ENCODE measurements at regions not wholly inside any gene's neighbourhood (a gene's known extent, or its start where the extent isn't known, plus 50 kb on each side); places are given as distances from the start of the nearest gene placed in this dataset.
"Not testable (repeated sequence)": the region's sequence is repeated elsewhere in the genome, so short reads cannot be mapped to it uniquely, and the experiment has no call there.

GRCh38 chr19:29012457-29012856 lies 200.5 kb downstream of the UQCRFS1 start:
- DNase-seq (ENCODE audit: low spot score): no peak

- DNase-seq (ENCODE audit: low spot score): no peak
Measured at GRCh38 chr19:29010276-29010675, 202.7 kb downstream of the UQCRFS1 start.

- no peak for DNase-seq (ENCODE audit: low spot score)
Measured at GRCh38 chr19:29006057-29006735, 206.8 kb downstream of the UQCRFS1 start.

DNA sequence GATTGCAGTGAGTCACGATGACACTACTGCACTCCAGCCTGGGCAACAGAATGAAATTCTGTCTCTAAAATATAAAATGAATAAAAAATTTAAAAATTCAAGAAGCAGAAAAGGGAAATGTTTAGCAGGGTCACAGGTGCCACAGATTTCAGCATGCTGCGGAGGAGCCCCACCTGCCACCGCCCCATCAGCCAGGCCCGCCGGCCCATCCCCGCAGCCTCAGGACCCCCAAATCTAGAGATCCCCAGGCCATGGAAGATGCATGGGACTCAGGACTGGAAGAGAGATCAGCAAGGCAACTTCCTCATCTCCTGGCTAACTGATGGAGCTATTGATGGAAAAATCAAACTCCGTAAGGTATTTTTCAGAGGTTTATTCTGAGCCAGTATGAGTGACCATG lies 208.2 kb downstream of the UQCRFS1 start:
- no peak for DNase-seq (ENCODE audit: low spot score)

- no peak for DNase-seq (ENCODE audit: low spot score)
Measured at GRCh38 chr19:29003641-29004409, 209.1 kb downstream of the UQCRFS1 start.

GRCh38 chr19:29002336-29002735 lies 210.6 kb downstream of the UQCRFS1 start:
- no peak for DNase-seq (ENCODE audit: low spot score)

DNA sequence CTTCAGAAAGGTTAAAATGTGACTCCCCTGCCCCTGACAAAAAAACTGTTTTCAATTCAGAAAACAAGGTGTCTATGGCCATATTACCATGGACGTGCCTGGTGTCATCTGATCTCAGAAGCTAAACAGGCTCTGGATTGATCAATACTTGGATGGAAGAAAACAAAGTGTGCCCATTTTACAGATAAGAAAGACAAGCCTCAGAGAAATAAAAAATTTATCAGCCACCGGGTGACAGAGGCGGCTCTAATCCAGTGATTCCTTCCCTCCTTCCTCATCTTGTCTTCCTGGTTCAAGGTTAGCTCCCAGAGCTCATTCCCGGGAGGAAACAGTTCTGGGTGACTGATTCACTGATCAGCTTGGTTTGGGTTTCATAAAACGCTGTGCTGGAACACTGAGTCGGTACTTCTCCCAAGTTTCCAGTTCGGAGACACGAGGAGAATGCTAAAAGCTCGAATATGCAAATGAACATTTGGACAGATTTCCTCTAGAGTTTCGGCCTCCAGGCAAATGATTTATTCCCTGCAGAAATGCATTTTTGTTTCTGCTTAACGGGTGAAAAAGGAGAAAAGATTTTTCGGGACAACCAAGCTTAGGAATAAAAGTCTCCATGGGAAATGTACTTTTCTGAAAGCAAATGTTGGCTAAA lies 211.2 kb downstream of the UQCRFS1 start:
- no peak for DNase-seq (ENCODE audit: low spot score)

- DNase-seq (ENCODE audit: low spot score): no peak
Measured at GRCh38 chr19:29001141-29001581, 211.8 kb downstream of the UQCRFS1 start.

DNA sequence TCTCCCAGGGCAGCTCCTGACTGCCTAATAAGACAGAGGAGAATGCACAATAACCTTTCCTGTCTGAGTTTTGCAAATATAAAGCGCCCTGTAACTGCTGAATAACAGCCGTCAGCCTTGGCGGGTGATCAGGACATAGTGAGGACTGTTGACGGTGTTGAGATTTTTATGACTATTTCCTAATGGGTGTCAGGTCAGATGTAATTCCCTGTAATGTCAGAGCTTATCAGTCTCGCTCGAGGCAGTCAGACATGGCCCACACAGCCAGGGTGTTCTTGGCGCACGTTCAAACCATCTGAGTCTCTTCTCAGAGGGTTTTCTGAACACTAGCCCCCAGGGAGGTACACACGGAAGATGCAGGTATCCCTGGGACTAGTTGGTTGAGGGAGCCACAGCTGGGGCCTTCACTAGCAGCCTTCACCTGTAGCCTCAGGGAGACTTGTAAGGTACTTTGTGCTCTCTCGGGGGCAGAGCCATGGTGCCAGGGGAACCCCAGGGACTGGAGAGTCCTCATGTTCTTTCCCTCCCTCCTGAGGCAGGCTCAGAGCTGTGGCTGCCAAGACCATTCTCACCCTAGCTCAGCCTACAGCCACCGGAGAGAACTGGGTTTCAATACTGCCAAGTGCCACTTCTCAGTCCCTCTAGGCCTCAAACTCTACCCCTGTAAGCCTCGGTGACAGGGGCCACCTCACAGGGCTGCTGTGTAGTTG lies 213.1 kb downstream of the UQCRFS1 start:
- no peak for DNase-seq (ENCODE audit: low spot score)

DNA sequence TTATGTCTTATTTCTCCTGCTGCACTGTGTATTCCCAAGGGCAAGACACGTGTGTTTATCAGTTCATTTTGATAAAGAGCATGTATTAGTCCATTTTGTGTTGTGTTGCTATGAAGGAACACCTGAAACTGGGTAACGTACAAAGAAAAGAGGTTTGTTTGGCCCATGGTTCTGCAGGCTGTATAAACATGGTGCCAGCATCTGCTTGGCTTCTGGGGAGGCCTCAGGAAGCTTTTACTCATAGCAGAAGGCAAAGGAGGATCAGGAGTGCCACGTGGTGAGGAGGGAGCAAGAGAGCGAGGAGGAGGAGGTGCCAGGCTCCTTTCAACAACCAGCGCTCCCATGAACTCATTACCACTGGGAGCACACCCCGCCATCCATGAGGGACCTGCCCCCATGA lies 214.0 kb downstream of the UQCRFS1 start:
- no peak for DNase-seq (ENCODE audit: low spot score)

GRCh38 chr19:28997866-28998265 lies 215.1 kb downstream of the UQCRFS1 start:
- DNase-seq (ENCODE audit: low spot score): not testable (repeated sequence)

GRCh38 chr19:28990522-28990921 lies 222.4 kb downstream of the UQCRFS1 start:
- DNase-seq (ENCODE audit: low spot score): no peak

DNA sequence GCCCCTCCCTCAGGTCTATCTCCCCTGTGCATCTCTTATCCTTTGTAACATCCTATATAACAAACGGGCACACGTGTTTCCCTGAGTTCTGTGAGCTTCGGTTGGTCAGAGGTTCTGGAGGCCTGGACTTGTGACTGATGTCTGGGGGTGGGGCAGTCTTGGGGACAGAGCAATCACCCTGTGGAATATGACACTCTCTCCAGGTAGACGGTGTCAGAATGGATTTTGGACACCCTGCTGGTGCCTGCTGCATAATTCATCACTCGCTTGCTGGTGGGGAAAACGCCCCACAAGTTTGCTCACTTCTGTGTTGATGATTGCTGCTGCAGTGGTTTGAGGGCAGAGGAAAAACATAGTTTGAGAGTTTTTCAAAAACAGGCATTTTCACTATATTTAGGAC lies 223.2 kb downstream of the UQCRFS1 start:
- DNase-seq (ENCODE audit: low spot score): no peak

GRCh38 chr19:28988066-28988465 lies 224.9 kb downstream of the UQCRFS1 start:
- DNase-seq (ENCODE audit: low spot score): no peak

DNA sequence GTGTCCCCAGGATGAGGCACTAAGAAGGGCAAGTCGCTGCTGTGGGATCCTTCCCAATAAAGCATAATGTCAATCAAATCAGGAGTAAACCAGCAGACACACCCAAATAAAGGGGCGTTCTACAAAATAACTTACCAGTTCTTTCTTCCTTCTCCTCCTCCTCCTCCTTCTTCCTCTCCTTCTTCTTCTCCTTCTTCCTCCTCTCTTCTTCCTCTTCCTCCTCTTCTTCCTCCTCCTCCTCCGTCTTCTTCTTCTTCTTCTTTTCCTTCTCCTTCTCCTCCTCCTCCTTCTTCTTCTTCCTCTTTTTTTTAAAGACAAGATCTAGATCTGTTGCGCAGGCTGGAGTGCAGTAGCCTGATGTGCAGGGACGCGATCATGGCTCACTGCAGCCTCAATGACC lies 225.8 kb downstream of the UQCRFS1 start:
- DNase-seq (ENCODE audit: low spot score): no peak

- no peak for DNase-seq (ENCODE audit: low spot score)
Measured at GRCh38 chr19:28985201-28985600, 227.8 kb downstream of the UQCRFS1 start.

DNA sequence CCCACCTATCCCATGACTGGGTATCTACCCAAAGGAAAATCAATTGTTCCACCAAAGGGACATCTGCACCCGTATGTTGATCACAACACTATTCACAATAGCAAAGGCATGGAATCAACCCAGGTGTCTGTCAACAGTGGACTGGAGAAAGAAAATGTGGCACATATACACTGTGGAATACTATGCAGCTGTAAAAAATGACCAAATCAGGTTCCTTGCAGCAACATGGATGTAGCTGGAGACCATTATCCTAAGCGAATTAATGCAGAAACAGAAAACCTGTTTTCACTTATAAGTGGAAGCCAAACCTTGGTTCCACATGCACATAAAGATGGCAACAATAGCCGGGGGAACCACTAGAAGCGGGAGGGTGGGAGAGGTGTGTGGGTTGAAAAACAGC lies 228.6 kb downstream of the UQCRFS1 start:
- no peak for DNase-seq (ENCODE audit: low spot score)

DNA sequence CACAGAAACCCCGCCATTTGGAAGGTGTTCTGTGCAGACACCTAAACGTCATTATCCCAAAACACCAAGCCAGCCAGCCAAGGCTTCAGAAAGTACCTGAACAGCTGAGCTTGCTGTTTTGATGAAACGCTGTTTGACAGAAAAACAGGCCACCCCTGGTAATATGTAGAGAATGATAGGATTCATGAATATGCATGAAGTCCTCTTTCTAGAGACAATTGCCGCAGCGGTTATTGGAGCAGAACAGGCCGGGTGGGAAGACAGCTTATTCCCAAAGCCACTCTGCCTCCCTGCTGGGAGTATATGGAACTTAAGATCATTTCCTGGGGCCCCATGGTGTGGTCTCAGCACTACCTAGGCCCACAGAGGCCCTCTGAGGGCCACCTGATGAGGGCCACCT lies 229.5 kb downstream of the UQCRFS1 start:
- DNase-seq (ENCODE audit: low spot score): no peak

- DNase-seq (ENCODE audit: low spot score): no peak
Measured at GRCh38 chr19:28981994-28982393, 231.0 kb downstream of the UQCRFS1 start.

DNA sequence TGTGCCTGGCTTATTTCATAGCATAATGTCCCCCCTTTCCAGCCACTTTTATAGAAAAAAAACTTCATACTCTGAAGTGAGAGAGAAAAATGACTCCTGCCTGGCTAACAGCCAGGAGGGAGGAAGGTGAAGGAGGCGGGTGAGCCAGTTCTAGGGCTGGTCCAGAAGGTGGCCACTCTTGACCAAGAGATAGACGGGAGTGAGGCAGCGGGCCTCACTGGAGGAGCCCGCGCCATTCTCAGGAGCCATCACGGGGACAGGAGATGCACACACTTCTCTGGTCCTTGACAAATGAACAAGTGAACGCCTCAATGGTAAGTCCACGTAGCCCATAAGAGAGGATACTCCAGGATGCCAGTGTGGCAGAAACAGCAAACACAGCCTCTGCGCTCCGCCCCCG lies 231.4 kb downstream of the UQCRFS1 start:
- DNase-seq (ENCODE audit: low spot score): no peak

DNA sequence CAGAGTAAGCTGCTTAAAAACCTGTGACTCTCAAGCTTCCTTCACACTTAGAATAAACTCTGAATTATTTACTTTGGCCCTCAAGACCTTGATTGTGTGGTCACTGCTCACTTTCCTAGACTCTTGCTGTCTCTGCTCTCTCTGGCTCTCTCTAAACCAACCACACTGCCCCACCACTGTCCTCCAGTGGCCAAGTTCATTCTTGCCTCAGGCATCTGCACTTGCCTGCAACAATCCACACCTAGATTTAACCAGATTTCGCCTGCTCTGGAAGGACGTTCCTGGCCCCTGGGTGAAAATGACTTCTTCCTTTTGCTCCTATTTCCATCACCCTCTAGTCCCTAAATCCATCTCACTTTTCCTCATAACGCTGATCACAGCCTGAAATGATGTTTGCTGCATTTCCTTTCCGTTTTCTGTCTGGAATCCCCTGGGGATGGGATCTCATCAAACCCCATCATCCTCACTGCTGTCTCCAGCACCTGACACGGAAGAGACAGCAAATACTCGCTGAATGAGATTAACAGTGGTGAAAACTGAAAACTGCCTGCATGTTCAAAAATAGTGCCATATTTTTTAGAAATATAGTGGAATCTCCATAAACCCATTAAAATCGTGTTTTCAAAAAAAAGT lies 232.6 kb downstream of the UQCRFS1 start:
- DNase-seq (ENCODE audit: low spot score): no peak

DNA sequence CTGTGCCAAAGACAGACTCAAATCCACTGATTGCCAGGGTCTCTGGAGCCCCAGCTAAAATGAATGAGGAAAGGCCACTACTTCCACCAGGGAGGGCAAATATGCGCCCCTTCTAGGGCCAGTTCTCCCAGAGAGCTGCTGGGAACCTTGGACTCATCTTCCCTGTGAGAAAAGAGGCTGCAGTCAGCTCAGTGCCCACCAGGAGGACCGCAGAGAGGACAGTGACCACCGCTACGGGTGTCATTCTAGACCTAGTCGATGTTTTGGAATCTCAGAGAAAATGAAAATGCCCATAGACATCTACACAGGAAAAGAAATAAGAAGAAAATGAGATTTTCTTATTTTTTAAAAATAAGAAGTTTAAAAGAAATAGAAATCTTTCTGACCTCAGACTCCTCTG lies 235.1 kb downstream of the UQCRFS1 start:
- DNase-seq (ENCODE audit: low spot score): no peak
